ENCODE measurements at regions not wholly inside any gene's neighbourhood (a gene's known extent, or its start where the extent isn't known, plus 50 kb on each side); places are given as distances from the start of the nearest gene placed in this dataset.

DNA sequence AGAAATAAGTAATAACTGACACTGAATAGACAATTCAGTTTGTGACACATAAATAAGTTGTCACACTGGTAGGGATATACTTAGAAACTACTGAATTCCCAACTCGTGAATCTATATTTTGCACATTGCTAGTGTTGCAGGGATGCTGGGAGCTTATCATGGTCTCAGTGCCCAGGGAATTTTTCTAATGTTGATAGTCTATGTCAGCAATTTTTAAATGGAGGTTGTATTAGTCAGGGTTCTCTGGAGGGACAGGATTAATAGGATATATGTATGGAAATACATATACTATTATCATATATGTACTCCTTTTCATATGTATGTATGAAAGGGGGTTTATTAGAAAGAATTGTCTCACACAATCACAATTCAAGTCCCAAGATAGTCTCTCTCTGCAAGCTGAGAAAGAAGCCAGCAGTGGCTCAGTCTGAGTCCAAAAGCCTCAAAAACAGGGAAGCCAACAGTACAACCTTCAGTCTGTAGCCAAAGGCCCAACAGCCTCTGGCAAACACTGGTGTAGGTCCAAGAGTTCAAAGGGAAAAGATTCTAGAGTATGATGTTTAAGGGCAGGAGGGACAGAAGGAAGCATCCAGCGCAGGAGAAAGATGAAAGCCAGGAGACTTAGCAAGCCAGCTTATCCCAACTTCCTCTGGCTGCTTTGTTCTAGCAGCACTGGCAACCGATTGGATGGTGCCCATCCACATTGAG lies 980.9 kb upstream of the GJE1 start:
- Histone ChIP-seq H3K36me3 (no peaks in the 10 kb centered on the region), H3K27me3 (no peaks in the 10 kb centered on the region), H3K9me3 (no peaks in the 10 kb centered on the region), H3K27ac (no peak overlapping the region), H3K4me1 (peaks cover 0 to 7% of the 10 kb centered on the region in 2 donors), H3K4me3 (no peak overlapping the region)
- TF ChIP-seq, protein P1, sequence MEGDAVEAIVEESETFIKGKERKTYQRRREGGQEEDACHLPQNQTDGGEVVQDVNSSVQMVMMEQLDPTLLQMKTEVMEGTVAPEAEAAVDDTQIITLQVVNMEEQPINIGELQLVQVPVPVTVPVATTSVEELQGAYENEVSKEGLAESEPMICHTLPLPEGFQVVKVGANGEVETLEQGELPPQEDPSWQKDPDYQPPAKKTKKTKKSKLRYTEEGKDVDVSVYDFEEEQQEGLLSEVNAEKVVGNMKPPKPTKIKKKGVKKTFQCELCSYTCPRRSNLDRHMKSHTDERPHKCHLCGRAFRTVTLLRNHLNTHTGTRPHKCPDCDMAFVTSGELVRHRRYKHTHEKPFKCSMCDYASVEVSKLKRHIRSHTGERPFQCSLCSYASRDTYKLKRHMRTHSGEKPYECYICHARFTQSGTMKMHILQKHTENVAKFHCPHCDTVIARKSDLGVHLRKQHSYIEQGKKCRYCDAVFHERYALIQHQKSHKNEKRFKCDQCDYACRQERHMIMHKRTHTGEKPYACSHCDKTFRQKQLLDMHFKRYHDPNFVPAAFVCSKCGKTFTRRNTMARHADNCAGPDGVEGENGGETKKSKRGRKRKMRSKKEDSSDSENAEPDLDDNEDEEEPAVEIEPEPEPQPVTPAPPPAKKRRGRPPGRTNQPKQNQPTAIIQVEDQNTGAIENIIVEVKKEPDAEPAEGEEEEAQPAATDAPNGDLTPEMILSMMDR (IDR thresholded peaks at IDR 0.05): no peak
- DNase-seq (ENCODE audit: low spot score): no peak

DNA sequence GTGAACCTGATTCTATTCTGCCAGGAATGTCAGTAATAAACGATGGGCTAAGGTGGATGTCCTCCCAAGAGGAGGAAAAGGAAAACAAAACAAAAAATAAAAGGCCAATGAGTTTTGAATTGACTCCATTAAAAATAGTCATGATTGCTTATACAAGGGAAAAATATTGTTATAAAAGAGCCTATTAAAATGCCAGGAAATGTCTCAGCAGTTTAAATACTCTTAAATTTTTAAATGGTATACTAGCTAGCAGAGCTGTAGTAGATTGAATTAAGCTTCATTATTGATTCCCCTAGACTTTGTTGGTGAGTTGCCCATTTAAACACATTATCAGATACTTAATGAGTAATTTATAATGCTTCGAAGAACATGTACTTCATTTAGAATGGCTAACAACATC lies 990.9 kb upstream of the GJE1 start:
- TF ChIP-seq, protein P1 (IDR thresholded peaks at IDR 0.05): no peak
- no peak for DNase-seq (ENCODE audit: low spot score)

DNA sequence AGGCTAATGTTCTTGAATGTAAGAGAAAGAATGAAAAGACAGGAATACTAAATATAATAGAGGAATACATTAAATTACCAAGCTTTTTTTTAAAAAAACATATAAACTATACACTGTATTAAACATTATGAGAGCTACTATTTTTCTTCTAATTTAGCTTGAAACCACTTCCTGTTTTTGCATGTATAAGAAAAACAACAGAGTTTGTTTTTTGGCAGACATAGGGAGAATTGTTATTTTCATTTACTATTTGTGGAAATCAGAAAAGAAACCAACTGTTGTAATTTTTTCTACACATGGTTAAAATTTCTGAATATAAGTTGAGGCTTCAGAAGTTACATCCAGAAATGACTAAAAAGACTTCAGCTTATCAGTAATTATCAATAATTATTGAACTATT lies 991.8 kb upstream of the GJE1 start:
- Histone ChIP-seq H3K9me3 (no peaks in the 10 kb centered on the region), H3K4me3 (no peak overlapping the region), H3K36me3 (no peaks in the 10 kb centered on the region), H3K27ac (no peak overlapping the region), H3K4me1 (peaks cover 0 to 6% of the 10 kb centered on the region in 2 donors), H3K27me3 (no peaks in the 10 kb centered on the region)
- TF ChIP-seq, protein P1 (IDR thresholded peaks at IDR 0.05): no peak
- no peak for DNase-seq (ENCODE audit: low spot score)

More for the DNA sequence above, 990.9 kb upstream of the GJE1 start:
- Histone ChIP-seq H3K27me3 (no peaks in the 10 kb centered on the region), H3K27ac (no peak overlapping the region), H3K9me3 (no peaks in the 10 kb centered on the region), H3K4me3 (no peak overlapping the region), H3K36me3 (no peaks in the 10 kb centered on the region), H3K4me1 (peaks cover 0 to 6% of the 10 kb centered on the region in 2 donors)

DNA sequence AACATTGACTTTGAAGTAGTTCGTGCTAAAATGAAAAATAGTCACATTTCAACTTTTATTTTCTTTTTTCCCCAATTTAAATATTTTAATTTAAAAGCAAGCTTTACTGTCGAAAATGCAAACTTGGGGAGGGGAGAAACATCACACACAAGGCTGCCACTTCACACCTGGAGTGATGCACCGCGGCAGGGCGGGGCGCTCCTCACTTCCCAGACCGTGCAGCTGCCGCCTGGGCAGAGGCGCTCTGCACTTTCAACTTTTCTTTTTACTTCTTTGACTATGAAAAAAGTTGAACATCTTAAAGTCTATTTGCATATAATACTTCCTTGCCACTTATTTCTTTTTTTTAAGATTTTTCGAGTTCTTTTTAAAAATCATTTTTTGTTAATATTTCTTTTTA lies 993.3 kb upstream of the GJE1 start:
- no peaks in the 10 kb centered on the region for H3K36me3 ChIP-seq
- no peak for DNase-seq (ENCODE audit: low spot score)
- no peak overlapping the region for H3K27ac ChIP-seq
- H3K9me3 ChIP-seq: no peaks in the 10 kb centered on the region
- no peak overlapping the region for H3K4me3 ChIP-seq
- TF ChIP-seq, protein P1 (IDR thresholded peaks at IDR 0.05): no peak
- H3K4me1 ChIP-seq: peaks cover 0 to 6% of the 10 kb centered on the region in 2 donors
- no peaks in the 10 kb centered on the region for H3K27me3 ChIP-seq

DNA sequence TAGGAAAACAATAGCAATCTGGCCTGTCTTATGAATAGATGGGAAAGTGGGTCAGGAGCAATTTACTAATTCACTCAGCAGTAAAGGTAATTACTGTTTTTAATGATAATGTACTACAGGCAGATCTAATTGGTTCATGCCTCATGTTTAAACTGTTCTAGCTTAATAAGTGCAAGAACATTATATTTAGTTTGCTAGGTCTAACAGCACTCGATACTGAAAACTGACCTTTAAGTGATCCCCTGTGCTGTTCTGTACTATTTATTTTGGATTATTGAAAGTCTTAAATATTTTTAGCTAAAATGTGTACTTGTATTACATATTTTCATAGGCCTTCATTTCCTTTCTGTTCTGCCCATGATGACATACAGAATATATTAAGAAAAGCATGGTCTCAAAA lies 998.0 kb upstream of the GJE1 start:
- Histone ChIP-seq H3K9me3 (no peaks in the 10 kb centered on the region), H3K36me3 (no peaks in the 10 kb centered on the region), H3K27ac (no peak overlapping the region), H3K4me3 (no peak overlapping the region), H3K27me3 (no peaks in the 10 kb centered on the region), H3K4me1 (no peaks in the 10 kb centered on the region)
- TF ChIP-seq, protein P1 (IDR thresholded peaks at IDR 0.05): no peak
- DNase-seq (ENCODE audit: low spot score): no peak

GRCh38 chr6:141133836-141134235 lies 998.9 kb upstream of the GJE1 start:
- Histone ChIP-seq H3K27me3 (no peaks in the 10 kb centered on the region), H3K27ac (no peak overlapping the region), H3K9me3 (no peaks in the 10 kb centered on the region), H3K36me3 (no peaks in the 10 kb centered on the region), H3K4me1 (no peaks in the 10 kb centered on the region), H3K4me3 (no peak overlapping the region)
- DNase-seq (ENCODE audit: low spot score): no peak
- TF ChIP-seq, protein P1 (IDR thresholded peaks at IDR 0.05): no peak

Data from right atrium auricular region (tissue), 2 donors.